Omental fat pad (tissue), 3 donors: ENCODE measurements at regions not wholly inside any gene's neighbourhood (a gene's known extent, or its start where the extent isn't known, plus 50 kb on each side); places are given as distances from the start of the nearest gene placed in this dataset.

Experiments
- ATAC-seq: fragments of 150-250 bp; one replicate; pipeline ENCODE4 v1.9.1; 2016; ENCODE audit warnings: mild to moderate bottlenecking, moderate library complexity; ENCODE audit not compliant: low FRiP score
- DNase-seq: peaks from one replicate; pipeline ENCODE4 v3.0.0-alpha.2; 2019; ENCODE audit warnings: low spot score
- CTCF ChIP-seq, 3 donors: fragments of 450-650 bp; IDR thresholded peaks; one replicate each; pipeline ENCODE4 v1.5.1; 2016 to 2017; ENCODE audit warnings: antibody characterized with exemption in 3 of 3, mild to moderate bottlenecking in 3 of 3, moderate library complexity in 2 of 3

- no peak for TF ChIP-seq CTCF (IDR thresholded peaks at IDR 0.05)
- ATAC-seq (no peak), DNase-seq (no peak)
Measured at GRCh38 chr6:132971676-132972075, 157.3 kb downstream of the RPS12 start.

GRCh38 chr6:132972254-132972653, 157.9 kb downstream of the RPS12 start:
- ATAC-seq (no peak), DNase-seq (no peak)
- TF ChIP-seq CTCF (IDR thresholded peaks at IDR 0.05) = no peak

- ATAC-seq = no peak
- no peak for DNase-seq
- no peak for TF ChIP-seq CTCF (IDR thresholded peaks at IDR 0.05)
Measured at GRCh38 chr6:132972971-132973370, 158.6 kb downstream of the RPS12 start.

GRCh38 chr6:132973514-132973993, 159.2 kb downstream of the RPS12 start:
- ATAC-seq (no peak), DNase-seq (no peak)
- TF ChIP-seq CTCF (IDR thresholded peaks at IDR 0.05) = no peak

- TF ChIP-seq CTCF (IDR thresholded peaks at IDR 0.05) = no peak
Measured at GRCh38 chr6:132974122-132974521, 159.8 kb downstream of the RPS12 start.

GRCh38 chr6:132977413-132977812, 163.0 kb downstream of the RPS12 start:
- no peak for DNase-seq
- ATAC-seq = no peak
- no peak for TF ChIP-seq CTCF (IDR thresholded peaks at IDR 0.05)

More at GRCh38 chr6:132974122-132974521, 159.8 kb downstream of the RPS12 start:
- ATAC-seq = no peak
- no peak for DNase-seq

GRCh38 chr6:132978685-132979084, 164.3 kb downstream of the RPS12 start:
- no peak for DNase-seq
- no peak for ATAC-seq
- no peak for TF ChIP-seq CTCF (IDR thresholded peaks at IDR 0.05)
